Lower leg skin (tissue), 3 donors: ENCODE measurements at regions not wholly inside any gene's neighbourhood (a gene's known extent, or its start where the extent isn't known, plus 50 kb on each side); places are given as distances from the start of the nearest gene placed in this dataset.

Experiments
- POLR2A ChIP-seq, 2 donors: fragments of 450-650 bp; IDR thresholded peaks; one replicate each; pipeline ENCODE4 v1.6.1; 2016 to 2017; ENCODE audit warnings: antibody characterized with exemption in 2 of 2, mild to moderate bottlenecking in 1 of 2, moderate library complexity in 1 of 2
- TF ChIP-seq, protein P1 (sequence below), 3 donors: fragments of 450-650 bp; IDR thresholded peaks; one replicate each; pipeline ENCODE4 v1.5.1; 2016; ENCODE audit warnings: antibody characterized with exemption in 3 of 3, mild to moderate bottlenecking in 3 of 3, moderate library complexity in 2 of 3

DNA sequence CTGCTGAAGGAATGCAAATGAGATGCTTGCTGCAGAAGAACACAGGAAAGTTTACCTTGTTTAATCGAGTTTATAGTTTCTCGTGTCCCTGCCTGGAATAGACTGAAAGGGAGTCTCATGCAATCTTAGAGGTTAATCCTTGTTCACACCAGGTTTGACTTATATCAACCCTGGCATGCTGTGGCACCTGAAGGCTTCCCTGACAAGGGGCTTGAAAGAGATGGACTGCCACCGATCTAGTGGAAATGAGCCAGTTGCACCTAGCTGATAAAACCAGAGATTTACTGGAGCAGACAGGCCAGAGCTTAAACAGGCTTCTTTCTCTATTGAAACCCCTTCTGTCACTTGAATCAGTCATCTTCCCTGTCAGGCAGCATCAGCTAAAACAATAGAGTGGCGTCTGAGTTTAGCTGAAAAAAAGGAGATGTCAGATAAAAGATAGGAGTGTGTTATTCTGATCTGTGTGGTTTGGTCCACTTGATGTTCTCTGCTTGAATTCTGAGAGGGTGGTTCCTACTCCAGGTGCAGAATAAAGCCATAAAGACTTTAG is 349.7 kb downstream of the RWDD3 start:
- TF ChIP-seq, protein P1, sequence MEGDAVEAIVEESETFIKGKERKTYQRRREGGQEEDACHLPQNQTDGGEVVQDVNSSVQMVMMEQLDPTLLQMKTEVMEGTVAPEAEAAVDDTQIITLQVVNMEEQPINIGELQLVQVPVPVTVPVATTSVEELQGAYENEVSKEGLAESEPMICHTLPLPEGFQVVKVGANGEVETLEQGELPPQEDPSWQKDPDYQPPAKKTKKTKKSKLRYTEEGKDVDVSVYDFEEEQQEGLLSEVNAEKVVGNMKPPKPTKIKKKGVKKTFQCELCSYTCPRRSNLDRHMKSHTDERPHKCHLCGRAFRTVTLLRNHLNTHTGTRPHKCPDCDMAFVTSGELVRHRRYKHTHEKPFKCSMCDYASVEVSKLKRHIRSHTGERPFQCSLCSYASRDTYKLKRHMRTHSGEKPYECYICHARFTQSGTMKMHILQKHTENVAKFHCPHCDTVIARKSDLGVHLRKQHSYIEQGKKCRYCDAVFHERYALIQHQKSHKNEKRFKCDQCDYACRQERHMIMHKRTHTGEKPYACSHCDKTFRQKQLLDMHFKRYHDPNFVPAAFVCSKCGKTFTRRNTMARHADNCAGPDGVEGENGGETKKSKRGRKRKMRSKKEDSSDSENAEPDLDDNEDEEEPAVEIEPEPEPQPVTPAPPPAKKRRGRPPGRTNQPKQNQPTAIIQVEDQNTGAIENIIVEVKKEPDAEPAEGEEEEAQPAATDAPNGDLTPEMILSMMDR (IDR thresholded peaks at IDR 0.05): no peak
- TF ChIP-seq POLR2A (IDR thresholded peaks at IDR 0.05): no peak
